Erythroblast (primary cell): ENCODE measurements at regions not wholly inside any gene's neighbourhood (a gene's known extent, or its start where the extent isn't known, plus 50 kb on each side); places are given as distances from the start of the nearest gene placed in this dataset.
"Not testable (repeated sequence)": the region's sequence is repeated elsewhere in the genome, so short reads cannot be mapped to it uniquely, and the experiment has no call there.

Experiments used
- DNase-seq, 2 experiments: peaks; one replicate each; lab custom pipeline; 2025; lab: John Stamatoyannopoulos, UW
- GATA1 ChIP-seq: IDR thresholded peaks from 2 replicates; pipeline ENCODE4 v1.6.1; 2011; ENCODE audit warnings: low read depth, mild to moderate bottlenecking, control low read depth, low read length, moderate library complexity
- POLR2A ChIP-seq: IDR thresholded peaks from 2 replicates; pipeline ENCODE4 v1.6.1; 2011; ENCODE audit warnings: mild to moderate bottlenecking, low read length

- TF ChIP-seq POLR2A (no peak), GATA1 (no peak)
- DNase-seq = no peak
Measured at GRCh38 chr2:16204886-16205620, 264.7 kb downstream of the MYCN start.

GRCh38 chr2:16204251-16204650 lies 263.9 kb downstream of the MYCN start:
- TF ChIP-seq GATA1 = no peak
- DNase-seq = no peak

- DNase-seq = no peak
- TF ChIP-seq GATA1 (no peak), POLR2A (no peak)
Measured at GRCh38 chr2:16203691-16204090, 263.3 kb downstream of the MYCN start.

- no peak for TF ChIP-seq GATA1
- no peak for TF ChIP-seq POLR2A
- DNase-seq = no peak
Measured at GRCh38 chr2:16203069-16203468, 262.7 kb downstream of the MYCN start.

DNA sequence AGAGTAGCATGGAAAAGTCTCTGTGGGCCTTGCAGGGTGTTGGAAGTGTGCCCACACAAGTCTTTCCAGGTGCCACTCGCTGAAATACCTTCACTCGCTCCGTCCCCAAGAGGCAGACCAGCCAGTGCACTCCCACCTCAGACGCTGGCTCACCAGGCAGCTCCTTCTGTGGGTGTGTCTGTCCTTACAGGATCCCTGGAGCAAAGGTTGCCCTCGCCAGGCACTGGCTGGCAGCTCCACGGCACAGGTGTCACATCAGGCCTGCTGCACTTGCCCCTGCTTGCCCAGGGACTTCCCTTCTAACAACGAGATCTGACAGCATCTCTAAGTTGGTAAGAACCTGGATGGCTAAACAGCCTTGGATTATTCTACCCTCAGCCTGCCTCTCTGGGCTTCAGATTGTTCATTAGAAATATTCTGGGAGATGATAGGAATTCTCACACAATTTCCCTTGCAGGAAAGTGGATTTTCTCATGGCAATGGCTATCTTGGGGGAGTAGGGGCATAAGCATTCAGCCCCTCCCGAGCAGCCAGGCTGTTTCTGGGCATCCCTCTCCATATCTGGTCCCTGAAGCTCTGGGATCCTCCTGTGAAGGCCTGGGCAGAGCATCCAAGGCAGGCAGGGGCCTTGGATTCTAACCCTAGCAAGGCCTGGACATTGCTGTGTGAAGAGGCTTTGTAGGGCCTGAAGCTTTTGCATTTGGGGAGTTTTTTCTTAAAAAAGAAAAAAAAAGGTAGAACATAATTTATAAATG lies 262.1 kb downstream of the MYCN start:
- TF ChIP-seq POLR2A (no peak), GATA1 (no peak)
- no peak for DNase-seq

- DNase-seq = no peak
- no peak for TF ChIP-seq POLR2A
- no peak for TF ChIP-seq GATA1
Measured at GRCh38 chr2:16201848-16202247, 261.5 kb downstream of the MYCN start.

DNA sequence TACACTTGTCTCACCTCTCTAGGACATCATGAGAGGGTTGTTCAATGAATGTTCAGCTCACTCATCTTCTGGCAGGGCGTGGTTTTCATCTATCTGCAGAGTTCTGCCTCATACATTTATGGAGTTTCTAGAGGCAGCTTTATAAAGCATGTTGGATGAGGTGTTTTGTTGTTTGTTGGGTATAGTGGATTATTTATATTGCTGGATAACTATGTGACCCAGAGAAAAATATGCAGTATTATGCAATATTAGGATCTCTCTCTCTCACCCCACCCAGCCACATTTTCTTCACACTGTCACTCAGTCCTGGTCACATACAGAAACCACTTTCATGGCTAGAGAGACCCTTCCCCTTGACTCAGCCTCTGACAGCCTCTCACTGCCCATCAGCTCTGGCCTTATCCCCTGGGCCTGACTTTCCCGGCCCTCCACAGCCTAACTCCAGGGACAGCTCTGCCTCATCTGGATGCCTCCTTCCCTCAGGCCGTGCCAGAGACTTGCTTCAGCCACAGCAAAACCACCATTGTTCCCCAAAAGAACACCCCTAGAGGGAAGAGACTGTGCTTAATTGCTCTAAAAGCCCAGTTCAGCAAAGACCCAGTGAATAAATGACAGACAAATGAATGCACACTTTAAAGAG lies 260.3 kb downstream of the MYCN start:
- TF ChIP-seq GATA1 = no peak
- no peak for TF ChIP-seq POLR2A
- no peak for DNase-seq

DNA sequence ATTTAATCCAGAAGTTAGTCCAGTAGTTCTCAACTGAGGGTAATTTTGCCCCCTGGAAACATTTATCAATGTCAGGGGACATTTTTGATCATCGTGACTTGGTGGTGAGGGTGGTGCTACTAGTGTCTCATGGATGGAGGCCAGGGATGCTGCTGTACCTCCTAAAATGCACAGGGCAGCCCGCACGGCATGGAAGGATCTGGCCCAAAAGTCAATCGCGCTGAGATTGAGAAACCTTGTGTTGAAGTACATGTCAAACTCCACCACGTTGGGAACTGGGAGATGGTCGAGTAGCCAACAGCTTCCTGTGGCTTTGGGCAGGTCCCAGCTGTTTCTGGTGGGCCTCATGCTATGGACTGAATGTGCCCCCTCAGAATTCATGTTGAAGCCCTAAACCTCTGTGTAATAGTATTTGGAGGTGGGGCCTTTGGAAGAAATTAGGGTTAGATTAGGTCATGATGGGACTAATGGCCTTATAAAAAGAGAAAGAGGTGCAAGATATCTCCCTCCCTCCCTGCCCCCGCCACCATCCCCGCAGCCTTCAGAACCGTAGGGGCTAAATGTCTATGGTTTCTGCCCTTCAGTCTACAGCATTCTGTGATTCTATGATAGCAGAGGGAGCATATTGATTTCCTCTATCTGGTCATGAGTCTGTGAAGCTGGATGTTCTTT lies 259.7 kb downstream of the MYCN start:
- no peak for TF ChIP-seq POLR2A
- DNase-seq = no peak

DNA sequence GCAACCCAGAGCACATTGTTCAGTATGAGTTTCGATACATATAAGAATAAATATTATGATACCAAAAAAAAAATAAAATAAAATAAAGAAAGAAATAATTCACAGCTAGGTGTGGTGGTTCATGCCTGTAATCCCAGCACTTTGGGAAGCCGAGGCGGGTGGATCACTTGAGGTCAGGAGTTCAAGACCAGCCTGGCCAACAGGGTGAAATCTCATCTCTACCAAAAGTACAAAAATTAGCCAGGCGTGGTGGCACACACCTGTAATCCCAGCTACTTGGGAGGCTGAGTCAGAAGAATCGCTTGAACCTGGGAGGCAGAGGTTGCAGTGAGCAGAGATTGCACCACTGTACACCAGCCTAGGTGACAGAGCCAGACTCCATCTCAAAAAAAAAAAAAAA lies 258.9 kb downstream of the MYCN start:
- not testable (repeated sequence) for DNase-seq

DNA sequence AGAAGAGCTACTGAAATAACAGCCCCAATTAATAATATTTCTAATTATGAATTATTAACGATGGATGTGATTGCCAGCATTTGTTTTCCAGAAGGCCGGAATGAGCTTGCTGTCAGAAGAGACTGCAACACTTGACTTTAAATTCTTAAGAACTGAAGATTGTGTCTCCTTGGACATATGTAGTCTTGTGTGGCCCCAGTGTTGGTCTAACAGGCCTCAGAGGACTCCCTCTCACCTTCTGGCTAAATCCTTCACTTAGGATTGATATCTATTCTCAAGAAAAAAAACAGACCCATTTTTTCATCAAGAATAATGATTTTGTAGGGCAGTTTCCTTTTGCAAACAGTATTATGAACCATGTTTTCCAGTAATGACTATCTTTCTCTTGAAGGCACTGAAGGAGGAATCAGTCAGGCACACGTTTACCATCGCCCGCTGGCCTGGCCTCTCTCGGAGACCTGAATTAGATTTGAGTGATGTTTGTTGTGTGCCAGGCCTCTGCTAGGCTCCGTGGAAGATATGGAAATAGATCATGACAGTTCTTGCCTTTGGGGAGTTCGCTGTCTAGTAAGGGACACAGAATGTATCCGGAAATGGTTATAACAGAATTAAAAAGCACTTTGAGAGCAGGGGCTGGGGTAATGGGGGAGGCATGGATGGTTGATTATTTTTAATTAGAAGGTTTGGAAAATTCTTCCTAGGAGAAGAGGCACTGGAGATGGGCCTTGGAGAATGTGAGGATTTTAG lies 258.0 kb downstream of the MYCN start:
- DNase-seq = no peak
- TF ChIP-seq GATA1 = no peak
- TF ChIP-seq POLR2A = no peak

GRCh38 chr2:16197504-16198147 lies 257.3 kb downstream of the MYCN start:
- TF ChIP-seq POLR2A = no peak
- DNase-seq = no peak

- no peak for DNase-seq
- no peak for TF ChIP-seq GATA1
- TF ChIP-seq POLR2A = no peak
Measured at GRCh38 chr2:16196687-16197503, 256.5 kb downstream of the MYCN start.
